Glutamatergic neuron (in vitro differentiated cells): ENCODE measurements at regions not wholly inside any gene's neighbourhood (a gene's known extent, or its start where the extent isn't known, plus 50 kb on each side); places are given as distances from the start of the nearest gene placed in this dataset.

Source experiments
- DNase-seq: peaks from one replicate; pipeline ENCODE4 v3.0.0; 2022
- H3K27ac Mint-ChIP-seq: one replicate; pipeline ENCODE4 v1.8.0; 2020; ENCODE audit warnings: mild to moderate bottlenecking, mixed read lengths, inconsistent platforms; ENCODE audit not compliant: unreplicated experiment
- H3K27me3 Mint-ChIP-seq: one replicate; pipeline ENCODE4 v1.8.0; 2020; ENCODE audit warnings: mild to moderate bottlenecking, moderate library complexity, mixed read lengths, inconsistent platforms; ENCODE audit not compliant: unreplicated experiment
- H3K36me3 Mint-ChIP-seq: one replicate; pipeline ENCODE4 v1.8.0; 2020; ENCODE audit warnings: mild to moderate bottlenecking, mixed read lengths, inconsistent platforms; ENCODE audit not compliant: unreplicated experiment
- H3K4me1 Mint-ChIP-seq: one replicate; pipeline ENCODE4 v1.8.0; 2020; ENCODE audit warnings: mild to moderate bottlenecking, low read depth, mixed read lengths, inconsistent platforms; ENCODE audit not compliant: unreplicated experiment
- H3K4me3 Mint-ChIP-seq: one replicate; pipeline ENCODE4 v1.8.0; 2020; ENCODE audit warnings: mild to moderate bottlenecking, mixed read lengths, inconsistent platforms; ENCODE audit not compliant: unreplicated experiment
- H3K9me3 Mint-ChIP-seq: one replicate; pipeline ENCODE4 v1.8.0; 2020; ENCODE audit warnings: mild to moderate bottlenecking, moderate library complexity, mixed read lengths, inconsistent platforms; ENCODE audit not compliant: unreplicated experiment
- CTCF ChIP-seq: fragments of 200-600 bp; sonication (generic); IDR thresholded peaks from one replicate; pipeline ENCODE4 v1.5.0; 2021; ENCODE audit not compliant: partially characterized antibody, unreplicated experiment

GRCh38 chr5:163687414-163687813 is 182.0 kb downstream of the MAT2B start:
- no peak for TF ChIP-seq CTCF
- Mint-ChIP-seq H3K36me3 (no peaks in the 10 kb centered on the region), H3K4me1 (peaks cover 4% of the 10 kb centered on the region), H3K27ac (no peak overlapping the region), H3K9me3 (no peaks in the 10 kb centered on the region), H3K27me3 (no peaks in the 10 kb centered on the region), H3K4me3 (no peak overlapping the region)
- DNase-seq, result no peak

- H3K27me3 Mint-ChIP-seq, result no peaks in the 10 kb centered on the region
- no peaks in the 10 kb centered on the region for H3K36me3 Mint-ChIP-seq
Observed at GRCh38 chr5:163692091-163692490, 186.7 kb downstream of the MAT2B start.

GRCh38 chr5:163695830-163696578 is 190.6 kb downstream of the MAT2B start:
- H3K27me3 Mint-ChIP-seq, result no peaks in the 10 kb centered on the region
- peak; percentile 30 for TF ChIP-seq CTCF
- peak overlapping the region; percentile 67 for H3K27ac Mint-ChIP-seq
- H3K4me1 Mint-ChIP-seq, result peaks cover 33% of the 10 kb centered on the region
- H3K4me3 Mint-ChIP-seq, result no peak overlapping the region
- no peaks in the 10 kb centered on the region for H3K36me3 Mint-ChIP-seq
- peaks cover 2% of the 10 kb centered on the region for H3K9me3 Mint-ChIP-seq
- DNase-seq, result peak; percentile 57

More at GRCh38 chr5:163692091-163692490, 186.7 kb downstream of the MAT2B start:
- Mint-ChIP-seq H3K4me3 (no peak overlapping the region), H3K4me1 (peaks cover 23% of the 10 kb centered on the region), H3K9me3 (no peaks in the 10 kb centered on the region), H3K27ac (no peak overlapping the region)
- no peak for TF ChIP-seq CTCF
- DNase-seq, result no peak

DNA sequence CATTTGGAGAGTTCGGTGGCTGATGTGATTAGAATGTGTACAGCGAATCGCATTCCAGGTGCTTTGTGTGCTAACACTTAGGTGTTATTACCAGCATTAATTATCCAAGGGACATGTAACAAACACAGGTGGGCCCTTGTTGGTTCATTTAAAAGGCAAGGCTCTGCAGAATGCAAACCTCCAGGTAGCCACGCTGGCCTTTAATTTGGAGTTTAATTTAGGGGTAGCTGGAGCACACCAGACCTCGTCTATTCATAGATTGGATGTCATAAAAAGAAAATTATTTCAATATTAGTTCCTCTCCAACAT is 191.1 kb downstream of the MAT2B start:
- TF ChIP-seq CTCF, result no peak
- Mint-ChIP-seq H3K27me3 (no peaks in the 10 kb centered on the region), H3K36me3 (no peaks in the 10 kb centered on the region), H3K9me3 (peaks cover 2% of the 10 kb centered on the region), H3K4me3 (no peak overlapping the region), H3K4me1 (peaks cover 33% of the 10 kb centered on the region), H3K27ac (no peak overlapping the region)
- DNase-seq, result no peak

DNA sequence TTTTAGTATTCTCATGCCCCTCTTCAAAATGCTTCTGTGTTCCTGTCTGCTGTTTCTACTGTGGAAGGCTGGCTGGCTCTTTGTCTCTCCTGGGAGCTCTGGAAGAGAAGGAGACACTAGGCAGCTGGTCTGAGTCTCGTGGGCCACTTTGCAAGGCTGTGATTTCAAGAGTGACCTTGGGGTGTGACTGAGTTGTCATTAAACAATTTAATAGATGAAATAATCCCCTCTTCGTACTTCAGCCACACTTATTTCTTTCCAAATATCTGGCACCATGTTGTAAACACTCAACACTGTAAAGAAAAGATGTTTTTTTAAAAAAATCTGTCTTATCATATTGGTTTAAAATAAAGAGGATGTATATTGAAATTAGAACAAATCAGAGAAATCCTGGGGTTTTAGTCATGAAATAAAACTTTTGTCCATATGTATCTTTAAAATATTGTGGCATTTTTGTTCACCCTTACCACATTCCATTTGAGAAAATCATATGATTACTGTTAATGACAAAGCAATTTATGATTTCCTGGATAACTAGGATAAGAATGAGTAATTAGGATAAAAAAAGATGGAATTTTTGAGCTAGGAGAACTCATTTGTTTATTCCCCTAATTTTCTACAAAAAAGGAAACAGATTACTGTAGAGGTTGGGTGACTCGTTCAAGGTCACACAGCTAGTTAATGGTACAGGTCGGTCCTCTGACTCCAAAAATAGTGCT is 200.8 kb downstream of the MAT2B start:
- Mint-ChIP-seq H3K4me3 (peak overlapping the region; percentile 5), H3K4me1 (peaks cover 22% of the 10 kb centered on the region), H3K36me3 (no peaks in the 10 kb centered on the region), H3K27me3 (no peaks in the 10 kb centered on the region), H3K9me3 (peaks cover 3% of the 10 kb centered on the region), H3K27ac (peak overlapping the region; percentile 36)
- TF ChIP-seq CTCF, result no peak
- peak; percentile 40 for DNase-seq
